ENCODE measurements at regions not wholly inside any gene's neighbourhood (a gene's known extent, or its start where the extent isn't known, plus 50 kb on each side); places are given as distances from the start of the nearest gene placed in this dataset.

DNA sequence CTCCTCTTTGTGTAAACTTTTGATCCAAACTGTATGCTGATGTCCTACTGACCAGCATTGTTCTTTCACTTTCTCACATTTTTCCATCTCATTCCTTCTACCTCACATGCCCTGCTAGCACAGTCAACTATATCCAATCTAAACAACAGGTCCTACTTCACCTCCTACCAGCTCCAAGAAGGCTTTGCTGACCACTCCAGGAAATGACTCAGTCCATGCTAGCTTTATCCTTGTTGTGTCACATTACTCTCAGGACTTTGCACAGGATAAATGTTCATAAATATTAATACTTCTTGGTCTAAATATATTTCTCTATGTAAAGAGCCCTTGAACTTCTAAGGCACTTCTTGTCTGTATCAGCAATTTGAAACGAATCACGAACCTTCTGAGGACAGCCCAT is 64.9 kb upstream of the PCED1B start:
- DNase-seq (ENCODE audit: low read depth): no peak
- no peak overlapping the region for H3K4me3 ChIP-seq (ENCODE audit: low read depth, low read length)
- TF ChIP-seq CTCF (IDR thresholded peaks at IDR 0.05; ENCODE audit: control insufficient read depth, extremely low read depth, insufficient read depth): no peak

DNA sequence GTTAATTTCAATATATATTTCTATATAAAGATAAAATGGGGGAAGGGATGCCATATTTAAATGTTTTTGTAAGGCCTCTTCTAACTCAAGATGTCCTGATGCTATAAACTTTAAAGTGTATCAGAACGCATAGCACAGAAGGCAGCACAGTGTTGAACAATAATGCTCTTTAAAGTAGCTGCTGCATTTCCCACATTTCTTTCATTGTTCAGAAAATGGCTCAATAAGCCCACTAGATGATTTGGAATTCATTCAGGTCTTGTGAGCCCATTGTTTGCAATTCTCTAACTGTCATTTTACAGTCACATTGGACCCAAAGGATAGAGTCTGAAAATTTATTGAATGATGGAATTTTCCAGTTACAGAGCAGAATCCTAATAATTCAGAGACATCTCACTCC is 64.0 kb upstream of the PCED1B start:
- TF ChIP-seq CTCF (IDR thresholded peaks at IDR 0.05; ENCODE audit: control insufficient read depth, extremely low read depth, insufficient read depth): no peak

DNA sequence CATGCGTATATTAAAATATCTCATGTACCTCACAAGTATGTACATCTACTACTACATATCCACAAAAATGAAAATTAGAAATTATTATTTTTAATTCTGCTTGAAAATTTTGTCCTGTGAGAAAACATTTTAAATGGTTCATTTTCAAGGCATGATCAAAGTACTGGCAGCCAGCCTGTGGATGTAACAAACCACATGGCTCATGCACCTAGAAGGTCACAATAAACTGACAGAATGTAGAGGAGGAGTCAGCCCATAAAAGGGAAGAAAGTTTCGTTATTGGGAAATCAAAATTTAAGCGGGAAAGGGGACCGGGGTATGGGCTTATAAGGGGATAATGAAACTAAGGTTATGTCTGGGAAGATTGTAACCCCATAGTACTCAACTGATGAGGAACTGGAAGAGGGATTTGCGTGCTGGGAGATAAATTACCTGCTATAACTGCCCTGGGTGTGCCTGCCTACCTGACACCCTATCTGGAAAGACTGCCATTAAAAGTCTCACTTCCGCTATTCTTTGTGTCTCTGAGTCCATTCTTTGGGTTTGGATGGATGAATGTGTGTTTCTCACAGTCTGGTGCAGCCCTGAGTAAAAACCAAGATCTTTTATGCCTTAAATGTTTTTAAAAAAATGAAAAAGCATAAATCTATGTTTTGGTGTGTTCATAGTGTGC is 62.2 kb upstream of the PCED1B start:
- H3K4me3 ChIP-seq (ENCODE audit: low read depth, low read length): no peak overlapping the region
- DNase-seq (ENCODE audit: low read depth): no peak
- no peak for TF ChIP-seq CTCF (IDR thresholded peaks at IDR 0.05; ENCODE audit: control insufficient read depth, extremely low read depth, insufficient read depth)

More for the DNA sequence above, 64.0 kb upstream of the PCED1B start:
- no peak overlapping the region for H3K4me3 ChIP-seq (ENCODE audit: low read depth, low read length)
- no peak for DNase-seq (ENCODE audit: low read depth)

DNA sequence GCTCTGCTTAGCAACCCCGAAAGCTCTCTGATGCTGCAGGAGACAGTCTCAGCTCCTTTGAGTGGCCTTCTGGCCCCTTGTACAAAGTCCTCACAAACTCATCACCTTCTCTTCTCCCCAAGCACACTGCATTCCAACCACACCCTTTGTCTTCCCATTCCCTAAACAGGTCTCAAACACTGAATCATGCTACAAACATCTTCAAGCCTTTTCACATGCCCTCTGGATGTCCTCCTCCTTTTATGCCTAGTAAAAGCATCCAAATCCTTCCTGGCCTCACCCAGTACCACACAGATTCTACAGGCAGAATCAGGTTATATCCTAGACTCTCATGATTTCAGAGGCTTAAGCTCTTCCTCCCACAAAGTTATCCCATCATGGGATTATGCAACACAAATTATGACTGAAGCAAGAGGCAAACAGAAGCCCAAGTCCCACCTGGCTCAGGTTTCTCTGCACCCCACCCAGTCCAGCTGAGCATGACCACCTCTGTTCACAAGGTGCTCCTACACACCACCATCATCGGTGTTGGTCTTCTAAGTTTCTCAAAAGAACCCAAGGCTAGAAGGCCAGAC is 61.4 kb upstream of the PCED1B start:
- TF ChIP-seq CTCF (IDR thresholded peaks at IDR 0.05; ENCODE audit: control insufficient read depth, extremely low read depth, insufficient read depth): no peak
- H3K4me3 ChIP-seq (ENCODE audit: low read depth, low read length): no peak overlapping the region
- DNase-seq (ENCODE audit: low read depth): no peak

- TF ChIP-seq CTCF (IDR thresholded peaks at IDR 0.05; ENCODE audit: control insufficient read depth, extremely low read depth, insufficient read depth): no peak
- H3K4me3 ChIP-seq (ENCODE audit: low read depth, low read length): no peak overlapping the region
Observed at GRCh38 chr12:47020211-47020821, 59.1 kb upstream of the PCED1B start.

DNA sequence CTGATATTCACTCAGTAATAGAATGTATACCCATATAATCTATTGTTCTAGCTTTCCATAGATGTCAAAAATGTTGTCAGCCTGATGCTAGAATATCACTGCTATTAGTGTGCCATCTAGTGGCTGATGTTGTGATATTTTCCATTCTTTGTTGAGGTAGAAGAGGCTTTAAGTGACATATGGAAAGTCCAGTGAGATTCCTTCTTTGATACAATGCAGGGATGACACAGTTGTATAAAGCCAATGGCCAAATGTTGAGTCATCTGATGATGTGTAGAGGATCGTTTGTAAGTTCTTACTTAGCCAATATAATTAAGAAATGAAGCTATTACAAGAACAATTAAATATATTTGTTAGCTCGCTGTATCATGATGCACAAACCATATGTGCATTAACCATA is 58.1 kb upstream of the PCED1B start:
- no peak overlapping the region for H3K4me3 ChIP-seq (ENCODE audit: low read depth, low read length)
- peak; percentile 56 for DNase-seq (ENCODE audit: low read depth)
- TF ChIP-seq CTCF (IDR thresholded peaks at IDR 0.05; ENCODE audit: control insufficient read depth, extremely low read depth, insufficient read depth): peak; percentile 70

More at GRCh38 chr12:47020211-47020821, 59.1 kb upstream of the PCED1B start:
- DNase-seq (ENCODE audit: low read depth): no peak
